ENCODE measurements at regions not wholly inside any gene's neighbourhood (a gene's known extent, or its start where the extent isn't known, plus 50 kb on each side); places are given as distances from the start of the nearest gene placed in this dataset.

- TF ChIP-seq POLR2A (IDR thresholded peaks at IDR 0.05; ENCODE audit: low read length) (no peak), GATA1 (IDR thresholded peaks at IDR 0.05; ENCODE audit: low read depth, low read length) (no peak)
Measured at GRCh38 chr2:118477111-118477862, 370.2 kb downstream of the EN1 start.
